RWPE2 (cell line): ENCODE measurements at regions not wholly inside any gene's neighbourhood (a gene's known extent, or its start where the extent isn't known, plus 50 kb on each side); places are given as distances from the start of the nearest gene placed in this dataset.

ENCODE experiments used
- ATAC-seq: fragments of 200-7000 bp; cut with Tn5 transposase; 3 replicates; pipeline ENCODE4 v1.9.1; 2021; ENCODE audit warnings: low read depth
- DNase-seq: peaks from one replicate; pipeline ENCODE4 v3.0.0-alpha.2; 2020; ENCODE audit warnings: low spot score
- H3K27ac ChIP-seq: fragments of 450-650 bp; 2 replicates; pipeline ENCODE4 v1.5.1; 2017; ENCODE audit warnings: mild to moderate bottlenecking; ENCODE audit not compliant: poor library complexity, severe bottlenecking
- H3K27me3 ChIP-seq: fragments of 250-450 bp; sonication (Bioruptor Pico); 2 replicates; pipeline ENCODE4 v1.5.1; 2021; ENCODE audit warnings: mild to moderate bottlenecking, moderate library complexity; ENCODE audit not compliant: insufficient read depth, poor library complexity, severe bottlenecking
- H3K36me3 ChIP-seq: fragments of 250-450 bp; sonication (Bioruptor Pico); 2 replicates; pipeline ENCODE4 v1.5.1; 2020; ENCODE audit warnings: low read depth, mild to moderate bottlenecking, moderate library complexity
- H3K4me1 ChIP-seq: fragments of 250-450 bp; sonication (Bioruptor Pico); 2 replicates; pipeline ENCODE4 v1.5.1; 2021; ENCODE audit warnings: mild to moderate bottlenecking, moderate library complexity; ENCODE audit not compliant: insufficient read depth, poor library complexity, severe bottlenecking
- H3K4me3 ChIP-seq: fragments of 250-450 bp; sonication (Bioruptor Pico); 2 replicates; pipeline ENCODE4 v1.5.1; 2021; ENCODE audit warnings: mild to moderate bottlenecking, moderate library complexity; ENCODE audit not compliant: severe bottlenecking
- H3K9me3 ChIP-seq: fragments of 250-450 bp; sonication (Bioruptor Pico); 2 replicates; pipeline ENCODE4 v1.5.1; 2021; ENCODE audit warnings: mild to moderate bottlenecking, moderate library complexity; ENCODE audit not compliant: severe bottlenecking
- TF ChIP-seq, protein P1 (sequence below): fragments of 450-650 bp; IDR thresholded peaks from one replicate; pipeline ENCODE4 v1.5.1; 2017; ENCODE audit warnings: mild to moderate bottlenecking, moderate library complexity; ENCODE audit not compliant: poor library complexity, severe bottlenecking

- Histone ChIP-seq H3K27ac (no peak overlapping the region), H3K4me3 (no peak overlapping the region), H3K4me1 (no peaks in the 10 kb centered on the region), H3K36me3 (no peaks in the 10 kb centered on the region), H3K9me3 (no peaks in the 10 kb centered on the region), H3K27me3 (no peaks in the 10 kb centered on the region)
- TF ChIP-seq, protein P1, sequence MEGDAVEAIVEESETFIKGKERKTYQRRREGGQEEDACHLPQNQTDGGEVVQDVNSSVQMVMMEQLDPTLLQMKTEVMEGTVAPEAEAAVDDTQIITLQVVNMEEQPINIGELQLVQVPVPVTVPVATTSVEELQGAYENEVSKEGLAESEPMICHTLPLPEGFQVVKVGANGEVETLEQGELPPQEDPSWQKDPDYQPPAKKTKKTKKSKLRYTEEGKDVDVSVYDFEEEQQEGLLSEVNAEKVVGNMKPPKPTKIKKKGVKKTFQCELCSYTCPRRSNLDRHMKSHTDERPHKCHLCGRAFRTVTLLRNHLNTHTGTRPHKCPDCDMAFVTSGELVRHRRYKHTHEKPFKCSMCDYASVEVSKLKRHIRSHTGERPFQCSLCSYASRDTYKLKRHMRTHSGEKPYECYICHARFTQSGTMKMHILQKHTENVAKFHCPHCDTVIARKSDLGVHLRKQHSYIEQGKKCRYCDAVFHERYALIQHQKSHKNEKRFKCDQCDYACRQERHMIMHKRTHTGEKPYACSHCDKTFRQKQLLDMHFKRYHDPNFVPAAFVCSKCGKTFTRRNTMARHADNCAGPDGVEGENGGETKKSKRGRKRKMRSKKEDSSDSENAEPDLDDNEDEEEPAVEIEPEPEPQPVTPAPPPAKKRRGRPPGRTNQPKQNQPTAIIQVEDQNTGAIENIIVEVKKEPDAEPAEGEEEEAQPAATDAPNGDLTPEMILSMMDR, result no peak
- ATAC-seq (no peak), DNase-seq (no peak)
Observed at GRCh38 chr5:16392718-16393117, 72.9 kb downstream of the ZNF622 start.

GRCh38 chr5:16391858-16392649 is 73.5 kb downstream of the ZNF622 start:
- TF ChIP-seq, protein P1, result no peak
- H3K27me3 ChIP-seq, result no peaks in the 10 kb centered on the region
- H3K36me3 ChIP-seq, result no peaks in the 10 kb centered on the region
- no peaks in the 10 kb centered on the region for H3K4me1 ChIP-seq
- no peak for DNase-seq
- H3K27ac ChIP-seq, result no peak overlapping the region
- no peak for ATAC-seq
- no peaks in the 10 kb centered on the region for H3K9me3 ChIP-seq
- H3K4me3 ChIP-seq, result no peak overlapping the region

- Histone ChIP-seq H3K9me3 (no peaks in the 10 kb centered on the region), H3K4me3 (no peak overlapping the region), H3K27ac (no peak overlapping the region), H3K4me1 (no peaks in the 10 kb centered on the region), H3K27me3 (no peaks in the 10 kb centered on the region), H3K36me3 (no peaks in the 10 kb centered on the region)
- TF ChIP-seq, protein P1, result no peak
- ATAC-seq, result no peak
- no peak for DNase-seq
Observed at GRCh38 chr5:16390825-16391224, 74.8 kb downstream of the ZNF622 start.

DNA sequence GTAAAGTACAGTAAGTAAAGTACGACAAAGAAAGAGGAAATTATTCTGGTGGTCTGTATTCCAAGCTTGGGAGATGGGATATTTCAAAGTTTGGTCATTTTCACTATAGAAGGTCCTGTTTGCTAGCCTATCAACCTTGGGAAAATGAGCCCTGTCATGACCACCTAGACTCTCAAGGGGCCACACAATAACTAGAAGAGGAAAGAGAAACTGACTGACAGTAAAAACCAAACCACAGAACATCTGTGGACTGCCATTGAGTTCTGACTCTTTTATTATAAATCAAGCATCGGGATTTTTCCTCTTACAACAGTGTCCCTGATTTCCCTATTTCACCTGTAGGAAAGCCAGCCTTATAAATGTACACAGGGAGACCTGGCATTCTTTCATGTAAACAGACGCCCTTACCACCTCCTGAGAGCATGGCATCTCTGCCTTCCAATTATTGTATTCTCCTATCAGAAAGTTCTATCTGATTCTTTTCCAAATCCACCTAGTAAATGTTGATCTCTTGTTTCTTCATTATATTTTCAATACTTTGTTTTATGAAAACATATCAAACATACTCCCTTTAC is 80.0 kb downstream of the ZNF622 start:
- TF ChIP-seq, protein P1, result no peak
- ATAC-seq (no peak), DNase-seq (no peak)
- Histone ChIP-seq H3K4me1 (no peaks in the 10 kb centered on the region), H3K9me3 (no peaks in the 10 kb centered on the region), H3K27ac (no peak overlapping the region), H3K4me3 (no peak overlapping the region), H3K27me3 (no peaks in the 10 kb centered on the region), H3K36me3 (no peaks in the 10 kb centered on the region)

GRCh38 chr5:16384804-16385203 is 80.8 kb downstream of the ZNF622 start:
- Histone ChIP-seq H3K27me3 (no peaks in the 10 kb centered on the region), H3K9me3 (no peaks in the 10 kb centered on the region), H3K27ac (no peak overlapping the region), H3K4me3 (no peak overlapping the region), H3K36me3 (no peaks in the 10 kb centered on the region), H3K4me1 (no peaks in the 10 kb centered on the region)
- ATAC-seq (no peak), DNase-seq (no peak)
- TF ChIP-seq, protein P1, result no peak
